ENCODE measurements at regions not wholly inside any gene's neighbourhood (a gene's known extent, or its start where the extent isn't known, plus 50 kb on each side); places are given as distances from the start of the nearest gene placed in this dataset.

GRCh38 chr3:154602241-154602640 lies 172.3 kb upstream of the GPR149 start:
- Mint-ChIP-seq H3K27ac (no peak overlapping the region), H3K27me3 (ENCODE audit: low read depth) (no peaks in the 10 kb centered on the region), H3K9me3 (peaks cover 4% of the 10 kb centered on the region), H3K36me3 (no peaks in the 10 kb centered on the region), H3K4me1 (no peaks in the 10 kb centered on the region), H3K4me3 (no peak overlapping the region)
- CTCF ChIA-PET: no interaction called here
- POLR2A ChIA-PET: no interaction called here
- TF ChIP-seq ZNF317 (CRISPR knock-in tag; IDR thresholded peaks at IDR 0.05; ENCODE audit: borderline replicate concordance, low read depth) (no peak), NFATC4 (CRISPR knock-in tag; IDR thresholded peaks at IDR 0.05) (no peak), ZNF263 (CRISPR knock-in tag; IDR thresholded peaks at IDR 0.05; ENCODE audit: low read depth) (no peak), CBFB (CRISPR knock-in tag; IDR thresholded peaks at IDR 0.05; ENCODE audit: low read depth) (no peak)
- TF ChIP-seq, protein P1, sequence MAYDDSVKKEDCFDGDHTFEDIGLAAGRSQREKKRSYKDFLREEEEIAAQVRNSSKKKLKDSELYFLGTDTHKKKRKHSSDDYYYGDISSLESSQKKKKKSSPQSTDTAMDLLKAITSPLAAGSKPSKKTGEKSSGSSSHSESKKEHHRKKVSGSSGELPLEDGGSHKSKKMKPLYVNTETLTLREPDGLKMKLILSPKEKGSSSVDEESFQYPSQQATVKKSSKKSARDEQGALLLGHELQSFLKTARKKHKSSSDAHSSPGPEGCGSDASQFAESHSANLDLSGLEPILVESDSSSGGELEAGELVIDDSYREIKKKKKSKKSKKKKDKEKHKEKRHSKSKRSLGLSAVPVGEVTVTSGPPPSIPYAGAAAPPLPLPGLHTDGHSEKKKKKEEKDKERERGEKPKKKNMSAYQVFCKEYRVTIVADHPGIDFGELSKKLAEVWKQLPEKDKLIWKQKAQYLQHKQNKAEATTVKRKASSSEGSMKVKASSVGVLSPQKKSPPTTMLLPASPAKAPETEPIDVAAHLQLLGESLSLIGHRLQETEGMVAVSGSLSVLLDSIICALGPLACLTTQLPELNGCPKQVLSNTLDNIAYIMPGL (CRISPR knock-in tag; IDR thresholded peaks at IDR 0.05): no peak
- DNase-seq (ENCODE audit: low spot score) (no peak), ATAC-seq (no peak)

DNA sequence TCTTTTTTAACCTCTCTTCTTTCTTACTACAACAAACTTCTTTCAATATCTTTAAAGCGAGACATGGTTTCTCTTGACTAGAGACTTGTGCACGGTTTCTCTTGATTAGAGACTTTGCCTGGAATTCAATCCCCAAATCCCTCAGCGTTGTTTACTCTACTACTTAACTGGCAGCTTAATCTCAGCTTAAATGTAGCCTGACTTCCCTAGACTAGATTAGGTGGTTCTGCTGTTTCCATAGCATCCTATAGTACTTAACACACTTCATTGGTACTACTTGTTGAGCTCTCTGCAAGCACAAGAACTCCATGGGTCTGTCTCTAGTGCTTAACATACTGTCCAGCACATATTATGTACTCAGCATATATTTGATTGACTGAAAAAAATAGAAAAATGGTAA lies 168.2 kb upstream of the GPR149 start:
- peaks cover 8% of the 10 kb centered on the region for H3K9me3 Mint-ChIP-seq
- TF ChIP-seq, protein P2, sequence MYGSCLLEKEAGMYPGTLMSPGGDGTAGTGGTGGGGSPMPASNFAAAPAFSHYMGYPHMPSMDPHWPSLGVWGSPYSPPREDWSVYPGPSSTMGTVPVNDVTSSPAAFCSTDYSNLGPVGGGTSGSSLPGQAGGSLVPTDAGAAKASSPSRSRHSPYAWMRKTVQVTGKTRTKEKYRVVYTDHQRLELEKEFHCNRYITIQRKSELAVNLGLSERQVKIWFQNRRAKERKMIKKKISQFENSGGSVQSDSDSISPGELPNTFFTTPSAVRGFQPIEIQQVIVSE (CRISPR knock-in tag; IDR thresholded peaks at IDR 0.05; ENCODE audit: borderline replicate concordance): no peak
- TF ChIP-seq ZNF512 (CRISPR knock-in tag; IDR thresholded peaks at IDR 0.05; ENCODE audit: borderline replicate concordance): no peak
- TF ChIP-seq, protein P3, sequence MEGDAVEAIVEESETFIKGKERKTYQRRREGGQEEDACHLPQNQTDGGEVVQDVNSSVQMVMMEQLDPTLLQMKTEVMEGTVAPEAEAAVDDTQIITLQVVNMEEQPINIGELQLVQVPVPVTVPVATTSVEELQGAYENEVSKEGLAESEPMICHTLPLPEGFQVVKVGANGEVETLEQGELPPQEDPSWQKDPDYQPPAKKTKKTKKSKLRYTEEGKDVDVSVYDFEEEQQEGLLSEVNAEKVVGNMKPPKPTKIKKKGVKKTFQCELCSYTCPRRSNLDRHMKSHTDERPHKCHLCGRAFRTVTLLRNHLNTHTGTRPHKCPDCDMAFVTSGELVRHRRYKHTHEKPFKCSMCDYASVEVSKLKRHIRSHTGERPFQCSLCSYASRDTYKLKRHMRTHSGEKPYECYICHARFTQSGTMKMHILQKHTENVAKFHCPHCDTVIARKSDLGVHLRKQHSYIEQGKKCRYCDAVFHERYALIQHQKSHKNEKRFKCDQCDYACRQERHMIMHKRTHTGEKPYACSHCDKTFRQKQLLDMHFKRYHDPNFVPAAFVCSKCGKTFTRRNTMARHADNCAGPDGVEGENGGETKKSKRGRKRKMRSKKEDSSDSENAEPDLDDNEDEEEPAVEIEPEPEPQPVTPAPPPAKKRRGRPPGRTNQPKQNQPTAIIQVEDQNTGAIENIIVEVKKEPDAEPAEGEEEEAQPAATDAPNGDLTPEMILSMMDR (IDR thresholded peaks at IDR 0.05): no peak
- no peaks in the 10 kb centered on the region for H3K27me3 Mint-ChIP-seq (ENCODE audit: low read depth)
- ChIA-PET CTCF (no interaction called here), POLR2A (interaction anchor here (0.6 kb wide), 1 partner anchor 495 kb away, joined by 5 read pairs; no protein-coding TSS in a partner anchor)
- H3K4me1 Mint-ChIP-seq: no peaks in the 10 kb centered on the region
- ATAC-seq (no peak), DNase-seq (ENCODE audit: low spot score) (no peak)
- H3K36me3 Mint-ChIP-seq: no peaks in the 10 kb centered on the region
- H3K27ac Mint-ChIP-seq: no peak overlapping the region
- no peak overlapping the region for H3K4me3 Mint-ChIP-seq

- H3K4me1 Mint-ChIP-seq: no peaks in the 10 kb centered on the region
- no peak for TF ChIP-seq ZNF512 (CRISPR knock-in tag; IDR thresholded peaks at IDR 0.05; ENCODE audit: borderline replicate concordance)
- no peak for TF ChIP-seq ZNF396 (CRISPR knock-in tag; IDR thresholded peaks at IDR 0.05; ENCODE audit: borderline replicate concordance)
- TF ChIP-seq MXD4 (CRISPR knock-in tag; IDR thresholded peaks at IDR 0.05; ENCODE audit: borderline replicate concordance): no peak
- no peak overlapping the region for H3K27ac Mint-ChIP-seq
- ATAC-seq (no peak), DNase-seq (ENCODE audit: low spot score) (no peak)
- ChIA-PET CTCF (no interaction called here), POLR2A (interaction anchor here (0.5 kb wide), 1 partner anchor 624 kb away, joined by 5 read pairs; no protein-coding TSS in a partner anchor)
- no peaks in the 10 kb centered on the region for H3K9me3 Mint-ChIP-seq
- no peaks in the 10 kb centered on the region for H3K27me3 Mint-ChIP-seq (ENCODE audit: low read depth)
- no peaks in the 10 kb centered on the region for H3K36me3 Mint-ChIP-seq
- no peak overlapping the region for H3K4me3 Mint-ChIP-seq
These were observed 160.8 kb upstream of the GPR149 start for GRCh38 chr3:154590675-154591384.

Data from WTC11 (cell line).